HEK293 (cell line): ENCODE measurements at regions not wholly inside any gene's neighbourhood (a gene's known extent, or its start where the extent isn't known, plus 50 kb on each side); places are given as distances from the start of the nearest gene placed in this dataset.

Source experiments
- ATF2 ChIP-seq: fragments of 450-650 bp; formaldehyde crosslinking; IDR thresholded peaks from 2 replicates; pipeline ENCODE4 v1.5.1; 2016; ENCODE audit warnings: missing biosample characterization, missing genetic modification characterization, low read depth
- CTCF ChIP-seq: fragments of 450-650 bp; formaldehyde crosslinking; IDR thresholded peaks from 2 replicates; pipeline ENCODE4 v1.5.1; 2016; ENCODE audit warnings: missing biosample characterization, missing genetic modification characterization
- GLIS2 ChIP-seq: fragments of 450-650 bp; formaldehyde crosslinking; IDR thresholded peaks from 2 replicates; pipeline ENCODE4 v1.5.1; 2016; ENCODE audit warnings: missing biosample characterization, missing genetic modification characterization
- OSR2 ChIP-seq: fragments of 450-650 bp; formaldehyde crosslinking; IDR thresholded peaks from 2 replicates; pipeline ENCODE4 v1.5.1; 2016; ENCODE audit warnings: missing biosample characterization, missing genetic modification characterization
- ZNF23 ChIP-seq: fragments of 450-650 bp; formaldehyde crosslinking; IDR thresholded peaks from 2 replicates; pipeline ENCODE4 v1.5.1; 2016; ENCODE audit warnings: missing biosample characterization, missing genetic modification characterization, borderline replicate concordance
- ZNF366 ChIP-seq: fragments of 450-650 bp; formaldehyde crosslinking; conservative IDR thresholded peaks from 2 replicates; pipeline ENCODE4 v1.5.1; 2016; ENCODE audit warnings: missing biosample characterization, missing genetic modification characterization

GRCh38 chr14:45332360-45332988 lies 79.5 kb upstream of the MIS18BP1 start:
- TF ChIP-seq OSR2 (tag by site-specific recombination) (no peak), CTCF (tag by site-specific recombination) (no peak), ZNF366 (tag by site-specific recombination) (no peak), ZNF23 (tag by site-specific recombination) (no peak), ATF2 (tag by site-specific recombination) (no peak), GLIS2 (tag by site-specific recombination) (no peak)
